NCI-H1436 treated with DMSO at 0.1 percent for 48 hours (cell line): ENCODE measurements at regions not wholly inside any gene's neighbourhood (a gene's known extent, or its start where the extent isn't known, plus 50 kb on each side); places are given as distances from the start of the nearest gene placed in this dataset.
"Not testable (repeated sequence)": the region's sequence is repeated elsewhere in the genome, so short reads cannot be mapped to it uniquely, and the experiment has no call there.

ENCODE experiments used
- DNase-seq: peaks from one replicate; lab custom pipeline; 2025; lab: John Stamatoyannopoulos, UW

DNA sequence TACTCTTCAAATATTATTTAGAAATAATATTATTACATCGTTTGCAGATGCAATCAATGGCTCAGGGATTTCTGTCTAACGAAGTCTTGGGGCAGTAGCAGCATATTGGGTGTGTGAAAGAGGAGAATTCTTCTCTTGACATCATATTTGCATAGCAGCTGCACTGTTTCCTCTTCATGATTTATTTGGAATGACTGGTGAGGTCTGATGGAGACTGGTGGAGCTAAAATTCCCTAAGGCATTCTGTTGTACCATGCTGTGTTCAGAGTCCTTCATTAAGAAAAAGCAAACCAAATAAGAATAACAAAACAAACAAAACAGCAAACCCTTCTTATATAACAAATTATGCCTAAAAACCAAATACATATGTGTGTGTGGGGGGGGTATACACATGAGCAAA lies 177.6 kb downstream of the DIRAS2 start:
- DNase-seq: peak; percentile 74

DNA sequence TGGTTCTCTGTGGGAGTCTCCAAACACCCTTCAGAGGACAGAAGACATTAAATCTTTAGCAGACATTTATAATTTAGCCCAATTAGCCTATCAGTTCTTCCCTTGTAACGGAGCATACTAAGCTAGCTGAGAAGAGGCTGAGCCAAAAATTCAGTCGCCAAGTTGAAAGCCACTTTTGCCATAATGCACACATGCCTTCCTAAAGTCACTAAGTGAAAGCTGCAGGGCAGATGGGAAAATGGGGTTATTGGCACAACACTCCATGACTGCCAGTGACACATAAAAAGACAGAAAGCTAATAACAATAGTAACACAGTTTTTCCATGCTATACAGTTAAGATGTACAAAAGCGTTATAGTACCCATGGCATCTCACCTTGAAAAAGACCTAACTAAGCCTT lies 176.2 kb downstream of the DIRAS2 start:
- no peak for DNase-seq

DNA sequence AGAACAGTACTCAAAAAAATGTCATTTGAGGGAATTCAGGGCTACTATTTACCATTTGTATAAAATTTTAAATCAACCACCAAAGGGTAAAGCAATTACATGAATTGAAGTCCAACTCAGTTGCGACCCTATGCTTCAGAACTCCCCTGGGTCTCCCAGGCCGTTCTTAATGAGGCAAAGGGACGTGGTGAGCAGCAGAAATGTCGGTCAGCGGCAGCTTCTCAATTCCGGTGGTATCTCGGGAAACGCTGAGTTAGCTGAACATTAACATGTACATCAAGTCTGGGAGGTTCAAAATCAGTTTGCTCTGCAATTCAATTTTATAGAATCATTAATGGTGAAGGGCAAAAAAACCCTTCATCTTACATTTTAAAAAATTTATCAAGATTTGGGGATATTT lies 173.2 kb downstream of the DIRAS2 start:
- no peak for DNase-seq

DNA sequence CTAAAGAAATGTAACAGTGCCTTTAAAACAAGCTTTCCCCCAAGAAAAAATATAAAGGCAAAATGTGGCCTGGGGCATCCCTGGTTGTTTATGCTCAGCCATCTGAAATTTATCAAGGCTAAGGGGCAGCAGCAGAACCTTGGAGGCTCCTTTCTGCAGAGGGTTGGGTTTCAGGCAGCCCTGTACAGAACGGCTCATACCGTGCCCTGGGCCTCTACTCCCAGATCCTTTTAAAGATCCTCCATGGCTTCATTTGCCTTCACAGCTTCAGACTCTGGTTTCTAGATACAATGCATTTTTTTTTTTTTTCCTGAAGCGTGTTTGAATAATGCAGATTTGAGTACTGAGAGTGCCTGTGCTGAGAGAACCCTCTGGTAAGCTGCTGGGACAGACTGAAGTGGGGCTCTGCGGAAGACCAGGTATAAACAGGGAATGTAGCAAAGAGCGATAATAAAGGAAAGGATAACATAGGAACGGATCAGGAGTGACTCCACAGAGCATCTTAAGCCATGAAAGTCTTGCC lies 172.7 kb downstream of the DIRAS2 start:
- no peak for DNase-seq

DNA sequence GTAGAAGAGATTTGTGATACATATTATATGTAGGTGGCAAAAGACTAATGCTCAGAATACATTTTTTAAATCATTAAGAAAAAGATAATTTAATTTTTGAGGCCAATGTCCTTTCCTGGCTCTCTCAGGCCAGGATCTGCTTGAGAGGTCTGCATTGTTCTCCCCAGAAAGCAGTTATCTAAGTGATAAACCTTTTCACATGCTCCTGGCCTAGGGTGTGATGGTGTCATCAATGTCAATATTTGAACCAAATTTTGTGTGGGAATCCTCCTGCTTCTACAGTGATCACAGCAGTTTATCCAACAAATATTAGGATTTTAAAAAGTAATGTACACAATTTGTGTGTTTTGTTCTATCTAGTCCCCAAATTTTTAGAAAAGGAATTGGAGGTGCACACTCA lies 166.6 kb downstream of the DIRAS2 start:
- no peak for DNase-seq

DNA sequence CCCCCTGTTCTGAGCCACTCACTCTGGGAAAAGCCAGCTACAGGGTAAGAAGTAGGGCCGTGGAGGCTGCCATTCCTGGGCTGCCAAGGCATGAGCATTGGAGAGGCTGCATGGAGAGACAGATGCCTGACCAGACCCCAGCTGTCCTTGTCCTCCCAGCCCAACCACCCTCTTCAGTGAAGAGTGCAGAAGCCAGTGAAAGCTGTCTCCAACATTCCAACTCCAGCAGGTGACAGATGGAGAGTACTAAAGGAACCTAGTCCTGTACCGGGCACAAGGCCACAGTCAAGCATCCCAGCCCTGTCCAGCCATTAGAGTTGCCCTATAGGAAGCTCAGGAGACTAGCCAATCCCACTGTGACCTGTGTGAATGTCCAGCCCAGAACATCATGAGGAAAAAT lies 165.1 kb downstream of the DIRAS2 start:
- DNase-seq: no peak

DNA sequence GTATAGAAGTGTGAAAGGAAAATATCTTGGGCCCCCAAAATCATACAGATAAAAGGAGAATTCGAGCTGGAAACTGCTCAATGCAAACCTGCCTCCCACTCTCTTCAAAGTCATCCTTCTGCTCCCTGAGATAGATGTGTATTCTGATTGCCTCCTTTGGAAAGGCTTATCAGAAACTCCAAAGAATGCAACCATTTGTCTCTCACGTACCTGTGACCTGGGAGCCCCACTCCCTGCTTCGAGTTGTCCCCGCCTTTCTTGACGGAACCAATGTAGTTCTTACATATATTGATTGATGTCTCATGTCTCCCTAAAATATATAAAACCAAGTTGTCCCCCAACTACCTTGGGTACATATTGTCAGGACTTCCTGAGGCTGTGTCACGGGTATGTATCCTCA lies 163.8 kb downstream of the DIRAS2 start:
- no peak for DNase-seq

DNA sequence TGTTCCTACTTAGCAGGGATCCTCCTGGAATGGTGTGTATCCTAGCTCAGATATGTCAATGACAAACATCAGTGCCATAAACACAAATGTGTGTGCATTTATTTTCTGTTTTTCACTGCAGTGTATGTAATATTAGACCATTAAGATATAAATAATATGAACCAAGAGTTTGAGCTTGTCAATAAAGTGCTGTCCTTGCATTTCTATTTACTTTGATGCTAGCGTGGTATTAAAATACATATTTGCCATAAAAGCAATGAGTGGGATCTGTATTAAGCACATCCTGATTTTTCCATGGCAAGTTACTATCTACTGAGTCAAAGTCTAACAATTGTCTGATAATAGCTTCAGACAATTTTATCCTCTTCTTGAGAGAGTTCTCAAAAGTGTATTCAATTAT lies 157.6 kb downstream of the DIRAS2 start:
- DNase-seq: no peak

DNA sequence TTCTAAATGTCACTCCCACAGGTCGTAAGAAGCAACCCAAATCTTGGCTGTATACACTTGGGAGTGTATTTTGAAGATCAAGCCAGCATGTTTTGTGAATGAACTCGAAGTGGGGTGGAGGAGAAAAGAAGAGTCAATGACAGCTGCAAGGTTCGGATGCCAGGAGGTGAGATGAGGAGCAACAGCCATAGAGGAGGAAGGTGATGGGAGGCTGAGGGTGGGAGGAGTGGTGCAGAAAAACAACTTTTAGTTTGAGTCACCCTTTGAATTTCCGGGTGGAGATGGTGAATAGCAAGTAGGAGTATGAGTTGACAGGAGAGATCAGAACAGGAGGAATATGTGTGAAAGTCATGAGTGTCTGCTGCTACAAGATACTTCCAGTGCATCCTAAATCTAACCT lies 153.6 kb downstream of the DIRAS2 start:
- no peak for DNase-seq

DNA sequence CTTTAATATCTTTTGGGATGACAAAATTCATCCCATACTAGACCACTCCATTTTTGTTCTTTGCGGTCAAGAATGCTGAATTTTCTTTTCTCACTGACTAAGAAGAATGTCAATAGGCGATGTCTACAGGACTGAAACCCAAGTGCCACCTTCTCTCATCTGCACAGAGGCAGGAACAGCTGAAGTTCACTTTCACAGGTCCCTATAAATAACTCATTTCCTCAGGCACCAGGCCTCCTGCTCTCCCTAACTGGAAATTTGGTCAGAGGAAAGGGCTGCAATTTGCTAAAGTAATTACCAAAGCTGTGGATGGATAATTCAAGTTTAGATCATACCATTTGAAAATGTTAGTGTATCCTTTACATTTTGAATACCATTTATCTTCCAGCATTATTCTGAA lies 142.9 kb downstream of the DIRAS2 start:
- no peak for DNase-seq

DNA sequence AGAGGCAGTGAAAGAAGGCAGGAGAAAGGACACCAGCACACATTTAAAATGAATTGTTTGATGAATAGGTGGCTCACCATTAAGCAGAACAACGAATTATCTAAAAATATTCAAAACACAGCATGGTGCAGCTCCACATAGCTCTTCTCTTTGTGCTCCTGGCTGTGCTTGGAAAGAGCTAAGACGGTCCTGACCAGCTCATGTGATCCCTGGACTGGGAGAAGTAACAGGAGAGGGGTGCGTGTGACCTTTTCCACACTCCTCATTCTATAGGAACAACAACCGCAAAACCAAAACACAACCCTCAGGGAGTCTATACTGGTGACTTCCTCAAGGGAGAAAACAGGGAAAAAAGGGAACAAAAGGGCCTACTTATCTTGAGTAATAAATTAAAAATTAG lies 140.5 kb downstream of the DIRAS2 start:
- DNase-seq: no peak

DNA sequence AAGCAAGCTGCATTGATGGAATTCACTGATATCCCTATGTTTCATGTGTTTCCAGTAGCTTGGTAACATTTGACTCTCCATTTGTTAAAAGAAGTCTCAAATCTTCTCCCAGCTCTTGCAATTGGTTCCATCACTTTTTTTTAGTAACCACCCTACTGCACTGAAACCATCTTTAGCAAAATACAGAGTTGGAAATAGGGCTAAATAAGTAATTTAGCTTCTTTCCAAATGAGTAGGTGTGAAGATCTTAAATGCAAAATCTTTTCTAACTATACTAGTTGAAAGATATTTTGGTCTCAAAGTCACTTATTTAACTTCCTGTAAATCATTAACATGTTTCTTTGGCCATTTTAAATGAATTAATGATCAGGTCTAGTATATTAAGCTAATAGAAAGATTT lies 138.1 kb downstream of the DIRAS2 start:
- DNase-seq: no peak

DNA sequence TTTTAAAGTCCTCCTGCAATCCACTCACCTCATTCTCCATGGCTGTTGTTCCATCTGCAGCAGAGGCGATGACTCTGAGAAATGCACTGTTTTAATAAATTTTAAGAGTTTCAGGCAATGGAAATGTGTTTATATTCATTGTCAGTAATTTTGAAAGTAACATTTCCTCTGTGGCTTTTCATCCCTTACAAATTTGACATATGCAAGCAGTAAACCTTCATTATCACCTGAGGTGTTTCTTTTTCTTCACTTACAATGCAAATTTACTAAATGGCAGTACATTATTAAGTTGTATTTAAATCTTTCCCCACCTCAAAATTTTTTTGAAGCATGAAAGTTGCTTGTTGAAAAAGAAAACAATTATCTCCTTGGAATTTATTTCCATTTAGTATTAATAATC lies 136.9 kb downstream of the DIRAS2 start:
- no peak for DNase-seq

DNA sequence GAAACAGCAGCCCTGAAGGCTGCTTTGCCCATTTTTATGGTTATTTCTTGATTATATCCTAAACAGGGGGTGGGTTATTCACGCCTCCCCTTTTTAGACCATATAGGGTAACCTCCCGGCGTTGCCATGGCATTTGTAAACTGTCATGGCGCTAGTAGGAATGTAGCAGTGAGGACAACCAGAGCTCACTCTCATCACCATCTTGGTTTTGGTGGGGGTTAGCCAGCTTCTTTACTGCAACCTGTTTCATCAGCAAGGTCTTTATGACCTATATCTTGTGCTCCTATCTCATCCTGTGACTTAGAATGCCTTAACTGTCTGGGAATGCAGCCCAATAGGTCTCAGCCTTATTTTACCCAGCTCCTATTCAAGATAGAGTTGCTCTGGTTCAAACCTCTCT lies 136.2 kb downstream of the DIRAS2 start:
- DNase-seq: not testable (repeated sequence)

DNA sequence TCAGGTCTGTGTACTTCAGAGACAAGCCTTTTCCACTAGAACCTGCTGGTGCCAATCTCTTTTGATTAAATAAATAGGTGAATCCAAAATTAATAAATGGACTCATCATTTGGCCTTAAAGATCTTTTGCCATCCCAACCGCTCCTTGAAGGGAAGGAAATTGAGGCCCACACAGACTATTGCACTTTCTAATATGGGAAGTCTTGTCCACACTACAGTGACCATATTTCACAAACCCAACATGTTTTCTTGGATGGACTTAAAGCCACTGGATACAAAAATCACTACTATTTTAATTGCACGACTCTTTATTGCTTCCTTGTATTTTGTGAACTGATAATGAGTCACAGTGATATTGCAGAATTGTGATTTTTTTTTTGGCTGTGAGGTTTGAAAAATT lies 135.0 kb downstream of the DIRAS2 start:
- no peak for DNase-seq

DNA sequence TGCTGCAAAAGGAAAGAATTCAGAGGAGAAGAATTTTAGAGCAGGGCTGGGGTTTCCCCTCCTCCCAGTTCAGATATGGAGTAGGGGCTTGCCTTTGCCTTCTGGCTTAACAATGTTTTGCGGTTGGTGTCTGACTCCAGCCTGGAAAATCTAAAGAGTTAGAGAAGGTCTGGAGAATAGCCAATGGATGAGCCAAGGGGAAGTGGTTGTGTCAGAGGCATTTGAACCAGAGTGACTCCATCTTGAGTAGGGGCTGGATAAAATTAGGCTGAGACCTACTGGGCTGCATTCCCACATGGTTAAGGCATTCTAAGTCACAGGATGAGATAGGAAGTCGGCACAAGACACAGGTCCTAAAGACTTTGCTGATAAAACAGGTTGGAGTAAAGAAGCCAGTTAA lies 133.7 kb downstream of the DIRAS2 start:
- no peak for DNase-seq

DNA sequence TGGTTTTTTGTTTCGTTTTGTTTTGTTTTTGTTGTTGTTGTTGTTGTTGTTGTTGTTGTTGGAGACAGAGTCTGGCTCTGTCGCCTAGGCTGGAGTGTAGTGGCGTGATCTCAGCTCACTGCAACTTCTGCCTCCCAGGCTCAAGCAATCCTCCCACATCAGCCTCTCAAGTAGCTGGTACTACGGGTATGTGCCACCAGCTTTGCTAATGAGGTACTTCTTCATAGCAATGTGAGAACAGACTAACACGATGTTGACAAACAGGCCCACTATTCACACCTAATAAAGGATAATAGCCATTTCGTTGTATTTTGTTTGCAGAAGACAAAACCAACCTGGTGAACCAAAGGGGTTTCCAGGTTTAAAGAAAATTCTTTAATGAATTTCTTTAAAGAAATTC lies 130.9 kb downstream of the DIRAS2 start:
- DNase-seq: no peak

DNA sequence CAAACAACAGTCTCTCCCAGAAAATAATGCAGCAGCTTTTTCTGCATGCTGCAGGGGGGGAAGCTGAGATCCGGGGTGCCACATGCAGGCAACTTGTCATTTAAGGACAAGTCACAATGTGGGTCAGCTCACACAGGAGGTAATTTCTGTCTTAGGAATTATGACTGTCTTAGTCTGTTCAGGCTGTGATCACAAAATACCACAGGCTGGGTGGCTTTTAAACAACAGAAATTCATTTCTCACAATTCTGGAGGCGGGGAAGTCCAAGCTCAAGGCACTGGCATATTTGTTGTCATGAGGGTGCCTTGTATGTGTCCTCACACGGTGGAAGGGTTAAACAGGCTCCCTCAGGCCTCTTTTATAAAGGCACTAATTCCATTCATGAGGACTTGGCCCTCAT lies 127.7 kb downstream of the DIRAS2 start:
- no peak for DNase-seq

DNA sequence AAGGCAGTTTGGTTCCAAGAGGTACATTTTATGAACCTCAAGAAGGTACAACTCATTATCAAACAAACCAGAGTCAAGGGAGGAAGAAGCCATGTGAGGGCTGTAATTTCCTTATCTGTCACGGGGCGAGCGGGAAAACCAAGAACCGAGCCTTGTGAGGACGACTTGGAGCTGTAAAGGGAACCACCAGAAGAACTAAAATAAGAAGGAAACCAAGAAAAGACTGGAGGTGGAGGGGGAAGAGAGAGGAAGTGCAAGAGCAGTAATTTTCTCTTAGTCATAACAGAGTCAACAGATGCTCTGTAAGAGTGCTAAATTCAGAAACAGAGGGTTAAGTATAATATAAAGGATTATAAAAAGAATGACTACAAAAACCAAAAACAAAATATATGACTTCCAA lies 127.1 kb downstream of the DIRAS2 start:
- no peak for DNase-seq

DNA sequence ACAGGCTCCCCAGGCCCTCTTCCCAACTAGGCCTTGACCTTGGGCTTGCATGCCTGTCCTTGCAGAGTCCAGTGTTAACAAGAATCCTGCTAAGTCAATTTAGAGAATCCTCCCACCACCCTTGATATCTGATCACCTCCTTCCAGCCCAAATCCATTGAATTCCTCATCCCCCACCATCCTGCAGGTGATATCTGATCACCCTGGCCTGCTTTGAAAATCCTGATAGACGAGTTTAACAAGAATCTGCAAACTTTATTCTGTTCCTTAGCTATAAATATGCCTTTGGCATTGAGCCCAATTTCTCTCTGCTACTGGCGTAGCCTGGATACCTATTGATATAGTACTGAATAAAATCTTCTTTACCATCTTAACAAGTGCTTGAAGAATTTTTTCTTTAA lies 125.5 kb downstream of the DIRAS2 start:
- DNase-seq: no peak

DNA sequence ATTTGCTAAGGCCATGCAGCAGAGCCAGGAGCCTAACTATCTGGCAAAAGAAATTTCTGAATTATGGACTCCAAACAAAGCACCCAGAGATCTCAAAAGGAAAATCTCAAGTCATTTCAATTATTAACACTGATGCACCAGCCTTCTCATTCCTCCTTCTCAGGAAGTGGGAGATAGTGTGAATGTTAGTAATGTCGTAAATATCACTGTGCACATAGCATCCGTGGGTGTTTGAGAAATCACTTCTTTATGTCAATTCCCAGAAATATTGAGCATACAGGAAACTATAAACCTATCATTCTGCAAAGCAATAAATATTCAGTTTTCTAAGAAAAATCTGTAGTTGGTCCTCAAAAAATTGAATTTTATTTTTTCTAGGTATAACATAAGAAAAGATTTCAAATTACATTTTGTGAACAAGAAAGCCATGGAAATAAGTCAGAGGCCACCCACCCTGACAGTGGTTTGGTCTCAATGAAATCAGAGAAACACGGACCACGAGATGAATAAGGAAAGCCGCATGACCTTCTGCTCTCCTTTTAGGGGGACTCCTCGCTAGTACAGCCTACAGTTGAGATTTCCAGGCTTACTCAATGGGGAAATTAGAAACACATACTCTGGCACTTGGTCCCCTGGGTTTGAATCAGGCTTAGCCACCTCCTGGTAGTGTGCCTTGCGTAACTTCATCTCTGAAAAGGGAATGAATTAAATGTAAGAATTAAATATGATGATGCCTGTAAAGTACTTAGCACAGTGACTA lies 120.6 kb downstream of the DIRAS2 start:
- DNase-seq: no peak

DNA sequence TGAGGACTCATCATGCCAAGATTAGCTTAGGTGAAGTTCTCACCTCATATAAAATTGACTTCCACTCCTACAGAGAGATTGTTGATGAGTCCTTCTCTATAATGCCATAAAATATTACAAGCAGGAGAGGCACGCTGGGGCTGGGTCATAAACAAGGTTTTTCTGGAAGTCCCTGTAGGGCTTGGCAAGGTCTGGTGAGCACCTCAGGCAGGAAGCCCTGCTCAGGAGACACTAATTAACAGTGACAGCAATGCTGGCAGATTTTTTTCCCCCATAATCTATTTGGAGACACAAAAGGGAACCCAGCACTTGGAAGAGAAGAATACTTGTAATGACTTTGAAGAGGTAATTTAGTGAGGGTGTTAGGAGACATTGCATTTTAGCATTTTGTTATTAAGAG lies 118.7 kb downstream of the DIRAS2 start:
- peak; percentile 17 for DNase-seq

DNA sequence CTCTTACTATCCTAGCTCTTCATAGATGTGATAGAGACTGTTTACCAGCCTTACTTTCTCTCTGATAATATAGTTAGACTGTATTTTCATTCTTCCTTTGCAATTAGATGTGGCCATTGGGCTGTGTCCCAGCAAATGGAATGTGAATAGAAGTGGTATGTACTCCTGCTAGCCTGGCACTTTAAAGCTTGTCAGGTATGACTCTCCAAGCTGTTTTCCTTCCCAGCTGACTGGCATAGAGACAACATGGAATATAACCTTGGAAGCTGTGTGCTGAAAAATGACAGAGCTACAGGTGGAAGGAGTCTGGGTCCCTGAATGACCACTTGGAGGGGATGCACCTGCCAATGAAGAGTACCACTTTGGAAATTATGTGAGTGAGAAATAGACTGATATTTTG lies 116.2 kb downstream of the DIRAS2 start:
- no peak for DNase-seq

DNA sequence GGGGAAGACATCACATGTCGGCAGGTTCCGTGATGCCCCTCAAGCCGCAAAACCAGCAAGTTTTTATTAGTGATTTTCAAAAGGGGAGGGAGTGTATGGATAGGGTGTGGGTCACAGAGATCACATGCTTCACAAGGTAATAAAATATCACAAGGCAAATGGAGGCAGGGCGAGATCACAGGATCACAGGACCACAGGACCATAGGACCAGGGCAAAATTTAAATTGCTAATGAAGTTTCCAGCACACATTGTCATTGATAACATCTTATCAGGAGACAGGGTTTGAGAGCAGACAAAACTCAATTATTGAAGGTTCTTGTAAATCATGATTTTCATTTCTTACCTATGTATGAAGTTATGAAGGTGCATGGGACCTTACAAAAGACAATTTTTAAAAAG lies 106.5 kb downstream of the DIRAS2 start:
- not testable (repeated sequence) for DNase-seq
